ENCODE measurements at regions not wholly inside any gene's neighbourhood (a gene's known extent, or its start where the extent isn't known, plus 50 kb on each side); places are given as distances from the start of the nearest gene placed in this dataset.

GRCh38 chr11:134802598-134802997, 390.6 kb upstream of the B3GAT1 start:
- Histone ChIP-seq H3K27ac (no peak overlapping the region), H3K36me3 (no peaks in the 10 kb centered on the region), H3K4me3 (no peak overlapping the region), H3K9me3 (no peaks in the 10 kb centered on the region), H3K27me3 (peaks cover 0 to 88% (median 8%) of the 10 kb centered on the region in 9 donors), H3K4me1 (peaks cover 0 to 4% (median 0%) of the 10 kb centered on the region in 12 donors)
- TF ChIP-seq POLR2A (IDR thresholded peaks at IDR 0.05) (no peak), CTCF (IDR thresholded peaks at IDR 0.05) (no peak)
- intact Hi-C loops (cut with DNase I): no loop called here
- ATAC-seq (no peak), DNase-seq (no peak)
- WGBS, 4 donors: 77 to 93% (median 87%) methylated on average over 3 of the region's 3 CpGs

- intact Hi-C loops (cut with DNase I): no loop called here
- 22 to 34% (median 30%) methylated on average over 6 of the region's 6 CpGs for WGBS, 4 donors
- H3K9me3 ChIP-seq: no peaks in the 10 kb centered on the region
- H3K4me1 ChIP-seq: peaks cover 0 to 4% (median 0%) of the 10 kb centered on the region in 12 donors
- no peak for DNase-seq
- TF ChIP-seq CTCF (IDR thresholded peaks at IDR 0.05) (no peak), POLR2A (IDR thresholded peaks at IDR 0.05) (no peak)
- no peak overlapping the region for H3K4me3 ChIP-seq
- ATAC-seq: no peak
- H3K27me3 ChIP-seq: peaks cover 0 to 87% (median 8%) of the 10 kb centered on the region in 9 donors
- H3K27ac ChIP-seq: no peak overlapping the region
- no peaks in the 10 kb centered on the region for H3K36me3 ChIP-seq
Observed at GRCh38 chr11:134802116-134802515, 390.1 kb upstream of the B3GAT1 start.

- peaks cover 0 to 86% (median 8%) of the 10 kb centered on the region in 9 donors for H3K27me3 ChIP-seq
- H3K27ac ChIP-seq: no peak overlapping the region
- ATAC-seq: peak in 1 of 4 donors; percentile 30
- H3K36me3 ChIP-seq: no peaks in the 10 kb centered on the region
- no peak for DNase-seq
- H3K4me3 ChIP-seq: no peak overlapping the region
- no peaks in the 10 kb centered on the region for H3K9me3 ChIP-seq
- WGBS, 4 donors: 16 to 25% (median 21%) methylated on average over 5 of the region's 5 CpGs
- H3K4me1 ChIP-seq: peaks cover 0 to 4% (median 0%) of the 10 kb centered on the region in 12 donors
- intact Hi-C loops (cut with DNase I): no loop called here
- TF ChIP-seq POLR2A (IDR thresholded peaks at IDR 0.05) (no peak), CTCF (IDR thresholded peaks at IDR 0.05) (no peak)
Observed at GRCh38 chr11:134801570-134801969, 389.5 kb upstream of the B3GAT1 start.

GRCh38 chr11:134800826-134801225, 388.8 kb upstream of the B3GAT1 start:
- DNase-seq: no peak
- Histone ChIP-seq H3K9me3 (no peaks in the 10 kb centered on the region), H3K4me3 (no peak overlapping the region), H3K36me3 (no peaks in the 10 kb centered on the region), H3K27me3 (peaks cover 0 to 85% (median 8%) of the 10 kb centered on the region in 9 donors), H3K4me1 (peaks cover 0 to 4% (median 0%) of the 10 kb centered on the region in 12 donors), H3K27ac (no peak overlapping the region)
- intact Hi-C loops (cut with DNase I): no loop called here
- WGBS, 4 donors: 39 to 66% (median 62%) methylated on average over 11 of the region's 11 CpGs
- ATAC-seq: no peak
- TF ChIP-seq POLR2A (IDR thresholded peaks at IDR 0.05) (no peak), CTCF (IDR thresholded peaks at IDR 0.05) (no peak)

Measured in heart left ventricle (tissue), 16 donors.